ENCODE measurements at regions not wholly inside any gene's neighbourhood (a gene's known extent, or its start where the extent isn't known, plus 50 kb on each side); places are given as distances from the start of the nearest gene placed in this dataset.

GRCh38 chr10:118175148-118175547 is 128.4 kb upstream of the RAB11FIP2 start:
- DNase-seq (ENCODE audit: low spot score) = no peak

DNA sequence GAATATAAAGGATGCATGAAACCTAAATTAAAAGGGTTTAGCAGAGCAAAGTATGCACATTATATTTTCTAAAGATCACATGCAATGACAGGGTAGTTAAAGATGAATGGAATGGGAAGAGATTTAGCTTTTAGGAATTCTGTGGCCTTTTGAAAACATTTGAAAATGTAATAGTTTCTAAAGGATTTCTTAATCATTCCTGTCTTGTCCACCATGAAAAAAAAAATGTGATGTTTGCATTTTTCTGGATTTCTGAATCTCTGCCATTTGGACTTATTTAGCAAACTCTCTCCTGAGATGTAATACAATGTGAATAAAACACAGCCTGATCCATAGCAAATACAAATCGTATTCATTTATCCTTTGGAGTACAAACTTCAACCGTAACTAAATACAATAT is 126.6 kb upstream of the RAB11FIP2 start:
- no peak for DNase-seq (ENCODE audit: low spot score)

GRCh38 chr10:118171861-118172260 is 125.1 kb upstream of the RAB11FIP2 start:
- DNase-seq (ENCODE audit: low spot score) = no peak

DNA sequence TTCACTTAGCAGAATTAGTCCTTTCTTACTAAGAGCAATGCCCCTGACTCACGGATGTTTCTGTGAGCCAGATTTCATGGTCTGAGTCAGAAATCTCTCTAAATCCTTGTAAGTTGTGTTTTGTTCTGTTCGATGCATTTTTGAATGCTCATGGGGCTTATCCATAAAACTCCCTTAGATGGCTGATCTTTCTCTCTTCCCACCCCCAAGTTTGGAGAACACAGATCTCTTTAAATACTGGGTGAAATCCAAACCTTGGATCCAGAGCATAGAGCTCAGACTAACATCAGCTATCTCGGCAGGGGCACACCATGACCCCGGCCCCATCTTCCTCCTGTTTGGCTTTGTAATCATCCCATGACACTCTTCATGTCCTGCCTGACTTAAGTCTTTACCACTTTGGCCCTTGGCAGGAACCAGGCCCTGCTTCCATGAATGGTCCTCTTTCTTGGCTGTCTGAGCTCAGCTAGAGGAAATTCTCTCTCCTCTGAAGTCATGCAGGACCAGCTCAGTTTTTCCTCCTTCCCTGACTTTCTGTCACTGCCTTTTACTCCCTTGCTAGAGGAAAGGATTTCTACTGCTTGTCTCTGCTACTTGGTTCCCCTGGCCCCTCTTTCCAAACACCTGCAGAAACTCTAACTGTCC is 120.4 kb upstream of the RAB11FIP2 start:
- no peak for DNase-seq (ENCODE audit: low spot score)

- no peak for DNase-seq (ENCODE audit: low spot score)
Observed at GRCh38 chr10:118163217-118163616, 116.5 kb upstream of the RAB11FIP2 start.

DNA sequence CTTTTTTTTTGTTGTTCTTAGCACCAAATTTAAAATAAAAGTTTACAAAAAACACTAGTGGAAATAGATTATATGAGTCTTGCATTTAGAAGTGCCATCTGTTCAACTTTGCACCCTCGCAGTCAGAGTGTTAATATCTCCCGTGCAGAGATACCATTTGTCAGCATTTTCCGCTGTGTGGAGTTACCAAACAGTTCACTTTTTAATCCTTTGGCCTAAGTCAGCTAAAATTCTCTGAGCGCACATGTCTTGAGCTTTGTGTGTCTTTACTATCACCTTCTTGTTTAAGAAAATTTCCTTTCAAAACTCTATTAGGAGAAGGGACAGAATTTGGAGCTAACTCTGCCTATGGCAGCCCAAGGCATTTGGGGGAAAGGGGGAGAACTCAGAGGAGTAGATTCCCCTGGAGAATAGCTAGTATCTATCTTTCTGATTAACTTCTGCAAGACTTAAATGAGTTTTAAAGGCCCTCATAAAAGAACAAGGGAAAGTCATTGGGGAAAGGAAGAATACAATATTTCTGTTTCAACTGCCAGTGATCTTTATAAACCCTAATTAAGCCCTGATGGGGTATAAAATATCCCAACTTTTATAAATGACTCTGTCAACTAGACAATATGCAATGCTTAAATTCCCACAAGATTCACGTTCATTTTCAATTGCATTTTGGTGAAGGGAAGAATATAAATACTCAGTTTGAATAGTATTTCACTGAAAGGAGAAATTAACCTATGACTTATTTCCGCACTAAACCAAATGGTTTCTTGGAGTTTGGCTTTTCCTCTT is 114.9 kb upstream of the RAB11FIP2 start:
- no peak for DNase-seq (ENCODE audit: low spot score)

DNA sequence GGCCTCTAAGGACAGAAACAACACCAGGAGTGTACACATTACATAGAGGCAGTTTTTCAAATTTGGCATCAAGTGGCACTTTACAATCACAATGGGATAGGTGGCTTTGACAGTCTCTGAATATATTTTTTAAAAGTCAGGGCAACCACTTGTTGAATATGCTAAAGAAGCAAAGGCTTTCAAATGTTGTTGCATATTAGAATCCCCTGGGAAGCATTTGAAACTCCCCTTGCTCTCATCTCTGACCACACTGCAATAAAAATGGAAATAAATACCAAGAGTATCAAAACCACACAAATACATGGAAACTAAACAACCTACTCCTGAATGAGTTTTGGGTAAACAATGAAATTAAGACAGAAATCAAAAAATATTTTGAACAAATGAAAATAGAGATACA is 106.5 kb upstream of the RAB11FIP2 start:
- DNase-seq (ENCODE audit: low spot score) = no peak

- no peak for DNase-seq (ENCODE audit: low spot score)
Observed at GRCh38 chr10:118151461-118151860, 104.7 kb upstream of the RAB11FIP2 start.

DNA sequence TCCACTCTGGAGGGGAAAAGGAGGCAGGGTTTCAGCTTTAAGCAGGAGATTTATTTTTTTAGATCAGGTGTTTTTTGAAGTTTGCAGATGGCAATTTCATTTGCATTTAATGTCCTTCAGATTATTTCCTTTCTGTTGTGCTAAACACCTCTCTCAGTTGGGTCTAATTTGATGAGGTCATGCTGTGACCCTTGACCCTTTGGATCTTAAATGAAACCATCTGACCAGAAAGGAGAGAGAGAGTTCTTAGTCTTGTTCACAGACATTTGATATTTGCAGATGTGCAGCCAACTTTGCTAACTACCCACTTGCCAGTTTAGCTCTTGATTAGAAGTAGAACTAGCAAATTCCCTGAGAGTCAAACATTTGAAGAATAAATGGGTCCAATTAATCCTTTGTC is 101.5 kb upstream of the RAB11FIP2 start:
- no peak for DNase-seq (ENCODE audit: low spot score)

GRCh38 chr10:118145256-118145655 is 98.5 kb upstream of the RAB11FIP2 start:
- no peak for DNase-seq (ENCODE audit: low spot score)

GRCh38 chr10:118141471-118141870 is 94.7 kb upstream of the RAB11FIP2 start:
- no peak for DNase-seq (ENCODE audit: low spot score)

DNA sequence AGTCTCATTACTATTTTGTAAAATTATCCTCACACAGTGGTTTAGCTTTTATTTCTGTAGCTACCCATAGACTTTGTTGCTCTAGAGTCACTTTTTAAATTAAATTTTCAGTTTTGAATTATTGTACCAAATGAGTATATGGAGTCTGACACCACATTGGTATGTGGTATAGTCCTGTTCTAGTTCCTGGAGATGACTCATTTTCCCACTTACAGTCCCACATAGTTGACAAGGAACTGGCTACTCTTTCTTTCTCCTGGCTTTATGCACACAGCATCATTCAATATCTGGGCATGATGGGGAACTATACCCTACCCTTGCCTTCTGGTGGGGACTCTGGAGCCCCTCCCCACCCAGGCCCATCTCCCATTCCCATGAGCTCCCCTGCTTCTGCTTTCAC is 92.6 kb upstream of the RAB11FIP2 start:
- DNase-seq (ENCODE audit: low spot score) = no peak

GRCh38 chr10:118128675-118129074 is 81.9 kb upstream of the RAB11FIP2 start:
- no peak for DNase-seq (ENCODE audit: low spot score)

GRCh38 chr10:118118716-118119115 is 72.0 kb upstream of the RAB11FIP2 start:
- no peak for DNase-seq (ENCODE audit: low spot score)

DNA sequence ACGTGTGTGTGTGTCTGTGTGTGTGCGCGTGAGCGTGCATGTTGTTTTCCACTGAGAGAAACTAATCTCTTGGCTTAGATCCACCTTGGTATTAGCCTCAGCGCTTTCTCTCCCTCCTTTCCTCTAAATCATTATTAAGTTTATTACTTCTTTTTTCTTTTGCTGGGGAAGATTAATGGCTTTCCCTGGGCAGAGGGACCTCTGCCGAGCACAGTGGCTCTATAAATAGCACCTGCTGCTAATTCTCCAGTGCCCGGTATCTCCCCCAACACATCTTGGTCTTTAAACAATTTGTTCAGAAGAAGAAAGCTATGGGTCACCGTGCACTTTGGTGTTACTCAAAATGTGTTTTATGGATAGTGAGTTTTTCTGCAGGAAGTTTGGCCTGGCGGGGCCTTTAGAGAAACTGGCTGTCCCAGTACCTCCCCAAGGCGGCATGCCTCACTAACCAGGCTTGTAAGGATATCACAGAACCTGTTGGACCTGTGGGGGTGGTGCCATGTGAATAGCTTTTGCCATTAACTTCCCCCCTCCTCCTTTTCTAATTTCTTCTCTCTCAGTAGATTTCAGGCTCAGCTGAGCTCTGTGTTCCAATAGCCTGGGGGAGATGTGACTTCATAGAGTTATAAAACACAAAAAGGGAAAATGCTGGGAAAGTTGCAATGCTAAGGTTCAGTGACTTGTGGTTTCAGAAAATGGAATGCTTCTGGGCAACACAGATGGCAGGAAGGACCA is 70.1 kb upstream of the RAB11FIP2 start:
- no peak for DNase-seq (ENCODE audit: low spot score)

- no peak for DNase-seq (ENCODE audit: low spot score)
Observed at GRCh38 chr10:118116362-118116714, 69.6 kb upstream of the RAB11FIP2 start.

DNA sequence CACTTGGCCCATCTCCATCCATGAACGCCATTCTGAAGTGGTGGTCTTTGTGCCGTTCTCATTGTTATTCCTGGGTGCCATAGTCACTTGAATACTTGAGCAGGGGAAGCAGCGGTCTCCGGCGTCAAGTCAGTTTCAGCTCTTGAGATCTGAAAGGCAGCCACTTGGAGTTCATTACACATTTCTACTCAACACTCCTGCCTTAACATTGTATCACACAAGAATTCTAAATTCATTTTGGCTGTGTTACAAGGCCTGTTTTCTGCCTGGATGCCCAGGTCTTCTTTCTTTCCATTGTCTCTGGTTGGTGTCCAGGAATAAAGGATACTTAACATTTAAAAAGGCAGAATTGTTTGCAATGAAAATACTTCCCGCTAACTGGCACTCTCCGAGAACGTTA is 69.0 kb upstream of the RAB11FIP2 start:
- DNase-seq (ENCODE audit: low spot score) = no peak

DNA sequence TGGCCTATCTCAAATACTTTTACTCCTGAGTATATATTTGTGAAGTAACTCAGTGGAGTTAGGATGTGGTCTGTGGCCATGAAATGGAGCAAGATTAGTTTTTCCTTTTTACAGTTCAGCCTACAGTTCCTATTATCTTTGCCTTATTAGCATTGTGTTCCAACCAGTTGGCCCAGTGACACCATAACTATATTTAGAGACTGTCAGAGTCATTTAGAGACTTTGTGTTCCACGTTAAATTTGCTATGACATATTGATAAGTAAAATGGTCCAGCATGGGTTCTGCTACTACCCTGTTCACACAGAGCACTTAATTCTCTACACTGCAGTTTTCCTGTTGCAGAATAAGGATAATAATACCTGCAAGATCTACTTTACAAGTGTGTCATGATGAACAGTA is 68.3 kb upstream of the RAB11FIP2 start:
- DNase-seq (ENCODE audit: low spot score) = no peak

DNA sequence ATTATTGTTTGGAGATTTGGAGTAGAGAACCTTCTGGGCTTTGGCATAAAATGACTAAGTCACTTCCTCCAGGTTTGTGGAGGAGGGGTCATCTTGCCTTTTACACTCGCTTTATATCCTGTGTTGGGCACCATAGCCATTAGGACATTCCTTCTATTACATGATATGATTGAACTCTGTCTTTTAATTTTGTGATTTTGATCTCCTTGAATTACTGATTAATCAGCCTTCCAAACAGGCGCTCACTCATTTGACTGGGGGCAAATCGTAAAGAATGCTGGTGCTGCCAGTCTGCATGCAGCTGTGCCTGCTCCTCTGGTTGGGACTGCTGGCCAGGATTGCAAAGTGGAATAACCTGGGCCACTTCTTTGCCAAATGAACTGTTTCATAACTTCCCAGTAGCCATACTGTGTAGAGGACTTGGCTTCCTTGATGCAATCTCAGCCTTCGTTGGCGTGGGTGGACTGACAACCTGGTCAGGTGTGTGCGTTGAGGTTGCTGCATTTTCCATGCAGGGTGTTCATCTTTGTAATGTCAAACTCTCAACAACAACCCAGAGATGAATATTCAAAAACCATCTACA is 65.9 kb upstream of the RAB11FIP2 start:
- no peak for DNase-seq (ENCODE audit: low spot score)

- DNase-seq (ENCODE audit: low spot score) = no peak
Observed at GRCh38 chr10:118110750-118111149, 64.0 kb upstream of the RAB11FIP2 start.

GRCh38 chr10:118108194-118109026 is 61.7 kb upstream of the RAB11FIP2 start:
- no peak for DNase-seq (ENCODE audit: low spot score)

- no peak for DNase-seq (ENCODE audit: low spot score)
Observed at GRCh38 chr10:118107541-118107940, 60.8 kb upstream of the RAB11FIP2 start.
